ENCODE measurements at regions not wholly inside any gene's neighbourhood (a gene's known extent, or its start where the extent isn't known, plus 50 kb on each side); places are given as distances from the start of the nearest gene placed in this dataset.
A peak's percentile ranks its signal among the peaks of the same experiment; 100 is the strongest.

GRCh38 chr7:26989897-26990670, 105.7 kb downstream of the HOXA1 start:
- no TSS peak for BruUV-seq (replicated peaks)
- DNase-seq (ENCODE audit: low read depth, low spot score): no peak

GRCh38 chr7:26988836-26989374, 106.9 kb downstream of the HOXA1 start:
- no peaks in the 10 kb centered on the region for H3K36me3 ChIP-seq (ENCODE audit: control insufficient read depth in 1 of 2, insufficient read depth in 2 of 2, low read length in 2 of 2)

More at GRCh38 chr7:26989897-26990670, 105.7 kb downstream of the HOXA1 start:
- ATAC-seq: no peak
- no peaks in the 10 kb centered on the region for H3K9me2 ChIP-seq (ENCODE audit: insufficient read depth)
- H3K36me3 ChIP-seq (ENCODE audit: control insufficient read depth in 1 of 2, insufficient read depth in 2 of 2, low read length in 2 of 2): no peaks in the 10 kb centered on the region
- no peak overlapping the region for H3K4me2 ChIP-seq (ENCODE audit: low read length)
- H3K9me3 ChIP-seq (ENCODE audit: control insufficient read depth in 1 of 2, insufficient read depth in 1 of 2, low read depth in 1 of 2, low read length in 2 of 2): no peaks in the 10 kb centered on the region
- no peaks in the 10 kb centered on the region for H4K20me1 ChIP-seq (ENCODE audit: insufficient read depth)
- H3K79me2 ChIP-seq (ENCODE audit: insufficient read depth, low read length): no peaks in the 10 kb centered on the region
- RAD21 ChIA-PET (ENCODE audit: low non-redundant PET in 1 of 2, low total read pairs in 2 of 2, uncharacterized antibody in 2 of 2, unreplicated experiment in 2 of 2): no interaction called here
- no peak for TF ChIP-seq JUND (IDR thresholded peaks at IDR 0.05)
- no peak for TF ChIP-seq ZFX (IDR thresholded peaks at IDR 0.05)
- no peaks in the 10 kb centered on the region for H3K4me1 ChIP-seq (ENCODE audit: control insufficient read depth in 1 of 2, insufficient read depth in 2 of 2, low read length in 2 of 2)
- H3K9ac ChIP-seq (ENCODE audit: low read length): no peak overlapping the region
- H2AFZ ChIP-seq (ENCODE audit: low read depth, low read length, poor library complexity, severe bottlenecking): peak overlapping the region; percentile 56
- H3K27me3 ChIP-seq (ENCODE audit: insufficient read depth, low read length): no peaks in the 10 kb centered on the region
- CTCF ChIA-PET: no interaction called here
- H3K4me3 ChIP-seq (replicated peaks in 1 of 2; ENCODE audit: low read depth in 1 of 2, low read length in 2 of 2): no peak overlapping the region
- intact Hi-C loops (cut with micrococcal nuclease): no loop called here
- H3K27ac ChIP-seq (ENCODE audit: low read depth, low read length): no peak overlapping the region
- POLR2A ChIA-PET: no interaction called here

More at GRCh38 chr7:26988836-26989374, 106.9 kb downstream of the HOXA1 start:
- ChIA-PET POLR2A (no interaction called here), CTCF (no interaction called here), RAD21 (ENCODE audit: low non-redundant PET in 1 of 2, low total read pairs in 2 of 2, uncharacterized antibody in 2 of 2, unreplicated experiment in 2 of 2) (no interaction called here)
- no peak for DNase-seq (ENCODE audit: low read depth, low spot score)
- Histone ChIP-seq H3K27ac (ENCODE audit: low read depth, low read length) (no peak overlapping the region), H3K9me3 (ENCODE audit: control insufficient read depth in 1 of 2, insufficient read depth in 1 of 2, low read depth in 1 of 2, low read length in 2 of 2) (no peaks in the 10 kb centered on the region), H3K79me2 (ENCODE audit: insufficient read depth, low read length) (no peaks in the 10 kb centered on the region), H3K27me3 (ENCODE audit: insufficient read depth, low read length) (no peaks in the 10 kb centered on the region), H4K20me1 (ENCODE audit: insufficient read depth) (no peaks in the 10 kb centered on the region), H3K9ac (ENCODE audit: low read length) (no peak overlapping the region), H2AFZ (ENCODE audit: low read depth, low read length, poor library complexity, severe bottlenecking) (no peak overlapping the region), H3K4me2 (ENCODE audit: low read length) (no peak overlapping the region), H3K9me2 (ENCODE audit: insufficient read depth) (no peaks in the 10 kb centered on the region), H3K4me1 (ENCODE audit: control insufficient read depth in 1 of 2, insufficient read depth in 2 of 2, low read length in 2 of 2) (no peaks in the 10 kb centered on the region), H3K4me3 (replicated peaks in 1 of 2; ENCODE audit: low read depth in 1 of 2, low read length in 2 of 2) (no peak overlapping the region)
- intact Hi-C loops (cut with micrococcal nuclease): no loop called here
- TF ChIP-seq SP1 (IDR thresholded peaks at IDR 0.05; ENCODE audit: low read depth) (no peak), SIN3A (IDR thresholded peaks at IDR 0.05; ENCODE audit: low read depth) (no peak), ZNF274 (IDR thresholded peaks at IDR 0.05; ENCODE audit: low read depth, low read length) (no peak), FOSL1 (IDR thresholded peaks at IDR 0.05; ENCODE audit: low read depth) (no peak), TCF7L2 (IDR thresholded peaks at IDR 0.05; ENCODE audit: borderline replicate concordance, extremely low read depth, insufficient read depth, insufficient read length) (no peak), SRF (IDR thresholded peaks at IDR 0.05; ENCODE audit: low read depth) (no peak), ZFX (IDR thresholded peaks at IDR 0.05) (no peak), ELF1 (IDR thresholded peaks at IDR 0.05; ENCODE audit: borderline replicate concordance, low read depth) (no peak)
- ATAC-seq: no peak
- BruUV-seq (replicated peaks): no TSS peak

Data from HCT116 (cell line).